IMR-90 (cell line): ENCODE measurements at regions not wholly inside any gene's neighbourhood (a gene's known extent, or its start where the extent isn't known, plus 50 kb on each side); places are given as distances from the start of the nearest gene placed in this dataset.

ENCODE experiments used
- ATAC-seq: fragments of 200-7000 bp; cut with Tn5 transposase; 2 replicates; pipeline ENCODE4 v1.9.1; 2020; ENCODE audit warnings: low read depth, mild to moderate bottlenecking, moderate library complexity
- BruUV-seq: library from RNA; stranded (reverse); fragments of 400-500 nt; replicated peaks from 2 replicates; lab custom pipeline; 2021; lab: Mats Ljungman, UMichigan
- CTCF ChIA-PET: fragments of 300-600 bp; formaldehyde crosslinking; extraction: SDS; loops from one replicate; lab custom pipeline; 2021; ENCODE audit warnings: antibody characterized with exemption; lab: Yijun Ruan, JAX
- POLR2A ChIA-PET: fragments of 300-600 bp; sonication (Branson Sonifier 250); formaldehyde crosslinking; loops from one replicate; lab custom pipeline; 2022; ENCODE audit warnings: antibody characterized with exemption; ENCODE audit not compliant: unreplicated experiment; lab: Charles Lee
- DNase-seq: peaks from one replicate; pipeline ENCODE4 v3.0.0; 2013
- H2AFZ ChIP-seq: replicated peaks from 2 replicates; pipeline ENCODE3; 2013; ENCODE audit warnings: low read length, mild to moderate bottlenecking; ENCODE audit not compliant: poor library complexity
- H2AK5ac ChIP-seq: 2 replicates; pipeline ENCODE4 v1.6.1; 2013; ENCODE audit warnings: low read depth, low read length, inconsistent platforms
- H2AK9ac ChIP-seq: replicated peaks from 2 replicates; pipeline ENCODE3; 2013; ENCODE audit warnings: mild to moderate bottlenecking, low read depth, low read length, moderate library complexity; ENCODE audit not compliant: poor library complexity
- H2BK120ac ChIP-seq: 2 replicates; pipeline ENCODE4 v1.6.1; 2013; ENCODE audit warnings: low read depth, low read length, inconsistent platforms
- H2BK15ac ChIP-seq: 3 replicates; pipeline ENCODE4 v1.6.1; 2013; ENCODE audit warnings: low read depth, low read length, inconsistent platforms
- H2BK20ac ChIP-seq: 2 replicates; pipeline ENCODE4 v1.6.1; 2013; ENCODE audit warnings: low read depth, mild to moderate bottlenecking, inconsistent platforms, low read length, moderate library complexity
- H2BK5ac ChIP-seq: 2 replicates; pipeline ENCODE4 v1.6.1; 2013; ENCODE audit warnings: mild to moderate bottlenecking, low read depth, low read length, inconsistent platforms; ENCODE audit not compliant: poor library complexity, severe bottlenecking
- H3K14ac ChIP-seq: replicated peaks from 2 replicates; pipeline ENCODE4 v1.6.1; 2013; ENCODE audit warnings: low read depth, low read length, inconsistent platforms
- H3K18ac ChIP-seq: 2 replicates; pipeline ENCODE4 v1.6.1; 2013; ENCODE audit warnings: low read depth, low read length, control low read depth
- H3K23ac ChIP-seq: 2 replicates; pipeline ENCODE4 v1.6.1; 2013; ENCODE audit warnings: low read depth, low read length, inconsistent platforms
- H3K27ac ChIP-seq: 2 replicates; pipeline ENCODE4 v1.5.1; 2013; ENCODE audit warnings: mild to moderate bottlenecking, control low read depth, low read length; ENCODE audit not compliant: insufficient read depth
- H3K27me3 ChIP-seq: 2 replicates; pipeline ENCODE4 v1.6.1; 2013; ENCODE audit warnings: low read length; ENCODE audit not compliant: control insufficient read depth, insufficient read depth
- H3K36me3 ChIP-seq: 2 replicates; pipeline ENCODE4 v1.6.1; 2013; ENCODE audit warnings: low read length, mixed read lengths; ENCODE audit not compliant: control insufficient read depth, insufficient read depth
- H3K4ac ChIP-seq: 2 replicates; pipeline ENCODE4 v1.6.1; 2013; ENCODE audit warnings: low read depth, low read length, inconsistent platforms
- H3K4me1 ChIP-seq: 2 replicates; pipeline ENCODE4 v1.6.1; 2013; ENCODE audit warnings: low read length, mixed read lengths; ENCODE audit not compliant: control insufficient read depth, insufficient read depth
- H3K4me2 ChIP-seq: 2 replicates; pipeline ENCODE4 v1.6.1; 2013; ENCODE audit warnings: low read depth, mild to moderate bottlenecking, control low read depth, low read length, moderate library complexity
- H3K4me3 ChIP-seq: 2 replicates; pipeline ENCODE4 v1.5.1; 2013; ENCODE audit warnings: low read depth, mild to moderate bottlenecking, control low read depth, low read length, moderate library complexity; ENCODE audit not compliant: insufficient read depth
- H3K56ac ChIP-seq: 2 replicates; pipeline ENCODE4 v1.6.1; 2013; ENCODE audit warnings: low read length, inconsistent platforms; ENCODE audit not compliant: insufficient read depth; ENCODE audit errors: extremely low read depth
- H3K79me1 ChIP-seq, 2 experiments: 2 replicates each; pipeline ENCODE4 v1.6.1; 2013; ENCODE audit warnings: low read length in 2 of 2, inconsistent platforms in 1 of 2, low read depth in 1 of 2
- H3K9ac ChIP-seq: 2 replicates; pipeline ENCODE4 v1.6.1; 2013; ENCODE audit warnings: low read depth, low read length, control low read depth
- H3K9me1 ChIP-seq: 2 replicates; pipeline ENCODE4 v1.6.1; 2013; ENCODE audit warnings: low read length, inconsistent platforms; ENCODE audit not compliant: insufficient read depth
- H3K9me3 ChIP-seq: 2 replicates; pipeline ENCODE4 v1.6.1; 2013; ENCODE audit warnings: low read length; ENCODE audit not compliant: control insufficient read depth, insufficient read depth
- H4K20me1 ChIP-seq: 2 replicates; pipeline ENCODE4 v1.6.1; 2013; ENCODE audit warnings: low read length, inconsistent platforms; ENCODE audit not compliant: insufficient read depth
- H4K5ac ChIP-seq: 2 replicates; pipeline ENCODE4 v1.6.1; 2013; ENCODE audit warnings: mild to moderate bottlenecking, low read depth, low read length, control low read depth
- H4K8ac ChIP-seq, 2 experiments: 2 replicates each; pipeline ENCODE4 v1.6.1; 2013; ENCODE audit warnings: low read depth in 2 of 2, low read length in 2 of 2, control low read depth in 1 of 2, inconsistent platforms in 1 of 2
- H4K91ac ChIP-seq: 2 replicates; pipeline ENCODE4 v1.6.1; 2013; ENCODE audit warnings: low read depth, low read length, inconsistent platforms; ENCODE audit not compliant: insufficient read depth
- CEBPB ChIP-seq: IDR thresholded peaks from 2 replicates; pipeline ENCODE4 v1.6.1; 2012; ENCODE audit warnings: low read depth, low read length, improper control_type of control experiment
- CHD1 ChIP-seq: IDR thresholded peaks from 2 replicates; pipeline ENCODE4 v1.6.1; 2012; ENCODE audit warnings: low read depth, low read length, improper control_type of control experiment
- ELK1 ChIP-seq: fragments of 150-350 bp; IDR thresholded peaks from 2 replicates; pipeline ENCODE4 v1.6.1; 2016; ENCODE audit warnings: low read depth, mild to moderate bottlenecking, low read length, moderate library complexity, borderline replicate concordance
- MXI1 ChIP-seq: IDR thresholded peaks from 2 replicates; pipeline ENCODE4 v1.6.1; 2012; ENCODE audit warnings: low read depth, mild to moderate bottlenecking, low read length, moderate library complexity, borderline replicate concordance
- NFE2L2 ChIP-seq: fragments of 150-350 bp; IDR thresholded peaks from 2 replicates; pipeline ENCODE4 v1.6.1; 2016; ENCODE audit warnings: low read depth, mild to moderate bottlenecking, low read length
- RFX5 ChIP-seq: IDR thresholded peaks from 2 replicates; pipeline ENCODE4 v1.8.0; 2012; ENCODE audit warnings: low read depth, mild to moderate bottlenecking, low read length, moderate library complexity
- WGBS, 2 experiments: methylation state at CpG; one replicate each; pipeline versions ENCODE4 v1.1.5 to v1.1.7; 2013; ENCODE audit warnings: missing lambda C conversion rate in 2 of 2; ENCODE audit not compliant: insufficient read length in 1 of 2; ENCODE audit errors: extremely low coverage in 2 of 2; 5-methylcytosine and 5-hydroxymethylcytosine counted together
- dilution Hi-C: fragments of 300-500 bp; cut with HindIII; formaldehyde crosslinking; loops from one replicate; pipeline ENCODE4 v1.14.3; 2018; ENCODE audit warnings: low sequenced_read_pairs; ENCODE audit not compliant: unreplicated experiment
- in situ Hi-C: fragments of 300-500 bp; cut with MboI; formaldehyde crosslinking; loops from 3 replicates; pipeline ENCODE4 v1.14.3; 2019; ENCODE audit warnings: low sequenced_read_pairs, inconsistent platforms, mixed read lengths
- intact Hi-C: fragments of 100-400 bp; cut with micrococcal nuclease; formaldehyde crosslinking; loops from 2 replicates; pipeline ENCODE4 v1.10.0; 2022
- TF ChIP-seq, protein P1 (sequence below): conservative IDR thresholded peaks from 2 replicates; pipeline ENCODE4 v1.5.1; 2012; ENCODE audit warnings: mild to moderate bottlenecking, low read depth, low read length, improper control_type of control experiment
- TF ChIP-seq, protein P2 (sequence below): fragments of 150-350 bp; IDR thresholded peaks from 2 replicates; pipeline ENCODE4 v1.6.1; 2017; ENCODE audit warnings: mild to moderate bottlenecking, antibody characterized with exemption, low read length, low read depth

GRCh38 chr1:59125676-59126320 lies 171.1 kb upstream of the FGGY start:
- no peak overlapping the region for H3K4ac ChIP-seq
- no peak overlapping the region for H4K5ac ChIP-seq
- TF ChIP-seq MXI1: no peak
- TF ChIP-seq, protein P1, sequence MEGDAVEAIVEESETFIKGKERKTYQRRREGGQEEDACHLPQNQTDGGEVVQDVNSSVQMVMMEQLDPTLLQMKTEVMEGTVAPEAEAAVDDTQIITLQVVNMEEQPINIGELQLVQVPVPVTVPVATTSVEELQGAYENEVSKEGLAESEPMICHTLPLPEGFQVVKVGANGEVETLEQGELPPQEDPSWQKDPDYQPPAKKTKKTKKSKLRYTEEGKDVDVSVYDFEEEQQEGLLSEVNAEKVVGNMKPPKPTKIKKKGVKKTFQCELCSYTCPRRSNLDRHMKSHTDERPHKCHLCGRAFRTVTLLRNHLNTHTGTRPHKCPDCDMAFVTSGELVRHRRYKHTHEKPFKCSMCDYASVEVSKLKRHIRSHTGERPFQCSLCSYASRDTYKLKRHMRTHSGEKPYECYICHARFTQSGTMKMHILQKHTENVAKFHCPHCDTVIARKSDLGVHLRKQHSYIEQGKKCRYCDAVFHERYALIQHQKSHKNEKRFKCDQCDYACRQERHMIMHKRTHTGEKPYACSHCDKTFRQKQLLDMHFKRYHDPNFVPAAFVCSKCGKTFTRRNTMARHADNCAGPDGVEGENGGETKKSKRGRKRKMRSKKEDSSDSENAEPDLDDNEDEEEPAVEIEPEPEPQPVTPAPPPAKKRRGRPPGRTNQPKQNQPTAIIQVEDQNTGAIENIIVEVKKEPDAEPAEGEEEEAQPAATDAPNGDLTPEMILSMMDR: no peak
- TF ChIP-seq ELK1: no peak
- TF ChIP-seq CEBPB: no peak
- no peak for TF ChIP-seq NFE2L2
- TF ChIP-seq, protein P2, sequence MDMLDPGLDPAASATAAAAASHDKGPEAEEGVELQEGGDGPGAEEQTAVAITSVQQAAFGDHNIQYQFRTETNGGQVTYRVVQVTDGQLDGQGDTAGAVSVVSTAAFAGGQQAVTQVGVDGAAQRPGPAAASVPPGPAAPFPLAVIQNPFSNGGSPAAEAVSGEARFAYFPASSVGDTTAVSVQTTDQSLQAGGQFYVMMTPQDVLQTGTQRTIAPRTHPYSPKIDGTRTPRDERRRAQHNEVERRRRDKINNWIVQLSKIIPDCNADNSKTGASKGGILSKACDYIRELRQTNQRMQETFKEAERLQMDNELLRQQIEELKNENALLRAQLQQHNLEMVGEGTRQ: no peak
- TF ChIP-seq RFX5: no peak
- TF ChIP-seq CHD1: no peak
- dilution Hi-C loops (no loop called here), in situ Hi-C loops (no loop called here), intact Hi-C loops (no loop called here)
- H3K9ac ChIP-seq: no peak overlapping the region
- no peaks in the 10 kb centered on the region for H3K27me3 ChIP-seq
- peak overlapping the region; percentile 48; the same call in 1 of the 2 replicates for H2BK20ac ChIP-seq
- no peak overlapping the region for H4K91ac ChIP-seq
- no peaks in the 10 kb centered on the region for H3K9me3 ChIP-seq
- H3K56ac ChIP-seq: no peak overlapping the region
- peak overlapping the region in 1 of 2 experiments; percentile 27; a peak in 2 of 4 replicates for H4K8ac ChIP-seq
- no peak overlapping the region for H2AFZ ChIP-seq
- ATAC-seq (no peak), DNase-seq (no peak)
- H3K23ac ChIP-seq: peak overlapping the region; percentile 0; the same call in 1 of the 2 replicates
- no peak overlapping the region for H2AK9ac ChIP-seq
- peaks cover 11% of the 10 kb centered on the region for H3K9me1 ChIP-seq
- H3K4me2 ChIP-seq: no peak overlapping the region; the same call in 1 of the 2 replicates
- no peak overlapping the region for H3K4me3 ChIP-seq
- peak overlapping the region; percentile 18; the same call in 1 of the 3 replicates for H2BK15ac ChIP-seq
- POLR2A ChIA-PET: no interaction called here
- peaks cover 11% of the 10 kb centered on the region for H3K4me1 ChIP-seq
- CTCF ChIA-PET: interaction anchor here (0.7 kb wide), 1 partner anchor 1951 kb away, joined by 7 read pairs; no protein-coding TSS in a partner anchor
- no peaks in the 10 kb centered on the region for H4K20me1 ChIP-seq
- peak overlapping the region; percentile 26; the same call in 1 of the 2 replicates for H2BK120ac ChIP-seq
- 0 out of 2 replicates have a peak overlapping the region, but pooled peaks have one; percentile 3 for H3K18ac ChIP-seq
- peak overlapping the region; percentile 35 for H2BK5ac ChIP-seq
- H3K27ac ChIP-seq: no peak overlapping the region
- H3K79me1 ChIP-seq: no peaks in the 10 kb centered on the region
- 0 out of 2 replicates have a peak overlapping the region, but pooled peaks have one; percentile 61 for H3K14ac ChIP-seq
- BruUV-seq: no TSS peak
- H2AK5ac ChIP-seq: no peak overlapping the region
- WGBS, 2 experiments: no CpG with 5 or more reads among the region's 3 CpGs
- H3K36me3 ChIP-seq: no peaks in the 10 kb centered on the region
